Sigmoid colon (tissue), 4 donors: ENCODE measurements at regions not wholly inside any gene's neighbourhood (a gene's known extent, or its start where the extent isn't known, plus 50 kb on each side); places are given as distances from the start of the nearest gene placed in this dataset.

Experiments
- CTCF ChIP-seq, 4 experiments: fragments of 450-650 bp in 3 of 4; fragments of 200-600 bp in 1 of 4; IDR thresholded peaks; one replicate each; pipeline ENCODE4 v1.5.1; 2016 to 2019; ENCODE audit warnings: antibody characterized with exemption in 4 of 4, mild to moderate bottlenecking in 3 of 4, moderate library complexity in 2 of 4
- EP300 ChIP-seq, 4 donors: sonication (generic); formaldehyde crosslinking; IDR thresholded peaks; one replicate each; pipeline ENCODE4 v1.6.1; 2017; ENCODE audit warnings: antibody characterized with exemption in 4 of 4
- POLR2A ChIP-seq, 2 donors: fragments of 450-650 bp; IDR thresholded peaks; one replicate each; pipeline ENCODE4 v1.6.1; 2016; ENCODE audit warnings: antibody characterized with exemption in 2 of 2, mild to moderate bottlenecking in 2 of 2, moderate library complexity in 2 of 2
- POLR2AphosphoS5 ChIP-seq, 4 donors: sonication (generic); formaldehyde crosslinking; IDR thresholded peaks; one replicate each; pipeline ENCODE4 v1.6.1; 2017; ENCODE audit warnings: antibody characterized with exemption in 4 of 4

DNA sequence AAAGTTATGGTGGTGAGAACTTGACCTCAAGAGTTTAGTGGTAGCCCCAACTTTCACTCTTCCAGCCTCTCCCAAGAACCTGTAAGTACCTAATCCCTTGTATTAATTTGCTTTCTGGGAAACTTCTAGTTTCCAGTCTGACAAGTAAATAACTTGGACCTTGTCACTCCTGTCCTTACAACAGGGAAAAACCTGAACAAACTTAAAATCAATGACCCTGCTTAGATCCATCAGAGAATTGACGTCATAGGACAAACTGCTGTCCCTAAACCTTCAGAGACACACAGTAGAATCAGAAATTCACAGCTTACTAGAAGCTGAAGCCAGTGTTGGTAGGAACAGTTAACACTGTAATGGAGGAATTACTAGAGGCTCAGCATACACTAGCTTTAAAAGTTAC, 60.0 kb upstream of the DCLK2 start:
- TF ChIP-seq CTCF (IDR thresholded peaks at IDR 0.05) (no peak), POLR2AphosphoS5 (IDR thresholded peaks at IDR 0.05) (no peak), POLR2A (IDR thresholded peaks at IDR 0.05) (no peak), EP300 (IDR thresholded peaks at IDR 0.05) (no peak)
